ENCODE measurements at regions not wholly inside any gene's neighbourhood (a gene's known extent, or its start where the extent isn't known, plus 50 kb on each side); places are given as distances from the start of the nearest gene placed in this dataset.

GRCh38 chr5:33339413-33339812 is 101.4 kb upstream of the TARS1 start:
- TF ChIP-seq, protein P1, sequence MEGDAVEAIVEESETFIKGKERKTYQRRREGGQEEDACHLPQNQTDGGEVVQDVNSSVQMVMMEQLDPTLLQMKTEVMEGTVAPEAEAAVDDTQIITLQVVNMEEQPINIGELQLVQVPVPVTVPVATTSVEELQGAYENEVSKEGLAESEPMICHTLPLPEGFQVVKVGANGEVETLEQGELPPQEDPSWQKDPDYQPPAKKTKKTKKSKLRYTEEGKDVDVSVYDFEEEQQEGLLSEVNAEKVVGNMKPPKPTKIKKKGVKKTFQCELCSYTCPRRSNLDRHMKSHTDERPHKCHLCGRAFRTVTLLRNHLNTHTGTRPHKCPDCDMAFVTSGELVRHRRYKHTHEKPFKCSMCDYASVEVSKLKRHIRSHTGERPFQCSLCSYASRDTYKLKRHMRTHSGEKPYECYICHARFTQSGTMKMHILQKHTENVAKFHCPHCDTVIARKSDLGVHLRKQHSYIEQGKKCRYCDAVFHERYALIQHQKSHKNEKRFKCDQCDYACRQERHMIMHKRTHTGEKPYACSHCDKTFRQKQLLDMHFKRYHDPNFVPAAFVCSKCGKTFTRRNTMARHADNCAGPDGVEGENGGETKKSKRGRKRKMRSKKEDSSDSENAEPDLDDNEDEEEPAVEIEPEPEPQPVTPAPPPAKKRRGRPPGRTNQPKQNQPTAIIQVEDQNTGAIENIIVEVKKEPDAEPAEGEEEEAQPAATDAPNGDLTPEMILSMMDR (IDR thresholded peaks at IDR 0.05): no peak
- TF ChIP-seq POLR2A (IDR thresholded peaks at IDR 0.05) (no peak), EP300 (IDR thresholded peaks at IDR 0.05) (no peak)

All from suprapubic skin (tissue), 3 donors.